ENCODE measurements at regions not wholly inside any gene's neighbourhood (a gene's known extent, or its start where the extent isn't known, plus 50 kb on each side); places are given as distances from the start of the nearest gene placed in this dataset.

DNA sequence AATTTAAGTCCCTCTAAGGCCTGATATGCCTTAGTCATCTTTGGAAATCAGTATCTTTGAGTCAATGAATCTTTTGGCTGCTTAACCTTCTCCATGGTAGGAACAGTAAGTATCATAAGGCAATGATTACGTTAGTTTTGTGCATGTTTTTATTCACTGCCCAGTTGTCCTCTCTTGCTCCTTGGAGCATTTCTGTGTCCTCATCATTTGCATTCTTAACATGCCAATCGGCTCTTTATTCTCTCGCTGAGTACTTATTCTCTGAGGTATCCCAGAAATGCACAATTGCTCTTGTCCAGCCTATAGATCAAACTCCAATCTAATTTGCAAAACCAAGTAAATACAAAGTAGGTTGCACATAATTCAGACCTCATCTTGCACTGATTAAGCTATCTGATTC lies 405.0 kb upstream of the IL12A start:
- Histone ChIP-seq H3K9me3 (ENCODE audit: control insufficient read depth, insufficient read depth, low read length) (no peaks in the 10 kb centered on the region), H3K4me3 (ENCODE audit: low read length) (no peak overlapping the region), H3K36me3 (ENCODE audit: control insufficient read depth, low read length) (no peaks in the 10 kb centered on the region), H3K79me2 (ENCODE audit: control insufficient read depth, low read length) (no peaks in the 10 kb centered on the region), H3F3A (ENCODE audit: control insufficient read depth, insufficient read depth) (no peaks in the 10 kb centered on the region), H3K9me2 (replicated peaks; ENCODE audit: control insufficient read depth, low read length) (no peaks in the 10 kb centered on the region), H3K27ac (ENCODE audit: low read depth, low read length) (no peak overlapping the region), H3K4me1 (ENCODE audit: control insufficient read depth, low read length) (no peaks in the 10 kb centered on the region), H4K20me1 (ENCODE audit: control insufficient read depth, insufficient read depth, low read depth, low read length) (no peaks in the 10 kb centered on the region), H3K4me2 (ENCODE audit: low read length) (no peak overlapping the region), H3K27me3 (ENCODE audit: control insufficient read depth, low read length) (no peaks in the 10 kb centered on the region)
- TF ChIP-seq EZH2phosphoT487 (IDR thresholded peaks at IDR 0.05; ENCODE audit: borderline replicate concordance, low read length): no peak
- TF ChIP-seq, protein P1, sequence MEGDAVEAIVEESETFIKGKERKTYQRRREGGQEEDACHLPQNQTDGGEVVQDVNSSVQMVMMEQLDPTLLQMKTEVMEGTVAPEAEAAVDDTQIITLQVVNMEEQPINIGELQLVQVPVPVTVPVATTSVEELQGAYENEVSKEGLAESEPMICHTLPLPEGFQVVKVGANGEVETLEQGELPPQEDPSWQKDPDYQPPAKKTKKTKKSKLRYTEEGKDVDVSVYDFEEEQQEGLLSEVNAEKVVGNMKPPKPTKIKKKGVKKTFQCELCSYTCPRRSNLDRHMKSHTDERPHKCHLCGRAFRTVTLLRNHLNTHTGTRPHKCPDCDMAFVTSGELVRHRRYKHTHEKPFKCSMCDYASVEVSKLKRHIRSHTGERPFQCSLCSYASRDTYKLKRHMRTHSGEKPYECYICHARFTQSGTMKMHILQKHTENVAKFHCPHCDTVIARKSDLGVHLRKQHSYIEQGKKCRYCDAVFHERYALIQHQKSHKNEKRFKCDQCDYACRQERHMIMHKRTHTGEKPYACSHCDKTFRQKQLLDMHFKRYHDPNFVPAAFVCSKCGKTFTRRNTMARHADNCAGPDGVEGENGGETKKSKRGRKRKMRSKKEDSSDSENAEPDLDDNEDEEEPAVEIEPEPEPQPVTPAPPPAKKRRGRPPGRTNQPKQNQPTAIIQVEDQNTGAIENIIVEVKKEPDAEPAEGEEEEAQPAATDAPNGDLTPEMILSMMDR (IDR thresholded peaks at IDR 0.05; ENCODE audit: low read depth, low read length, poor library complexity, severe bottlenecking): no peak

DNA sequence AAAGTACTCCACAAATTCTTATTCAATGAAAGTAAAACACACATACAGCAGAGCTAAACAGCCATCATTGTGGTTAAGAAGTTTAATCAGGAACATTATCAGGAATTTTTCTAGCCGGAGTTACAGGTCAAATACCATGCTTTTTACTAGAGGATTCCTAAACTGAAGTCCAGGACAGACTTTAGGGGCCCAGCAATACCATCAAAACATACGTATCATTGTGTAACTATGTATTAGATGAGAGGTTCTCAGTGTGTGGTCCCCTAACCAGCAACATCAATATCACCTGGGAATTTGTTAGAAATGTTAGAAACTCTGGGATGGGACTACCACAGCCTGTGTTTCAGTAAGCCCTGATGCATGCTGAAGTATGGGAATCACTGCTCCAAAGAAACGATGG lies 404.2 kb upstream of the IL12A start:
- no peak overlapping the region for H3K27ac ChIP-seq (ENCODE audit: low read depth, low read length)
- H3K4me3 ChIP-seq (ENCODE audit: low read length): no peak overlapping the region
- TF ChIP-seq, protein P1 (IDR thresholded peaks at IDR 0.05; ENCODE audit: low read depth, low read length, poor library complexity, severe bottlenecking): no peak
- TF ChIP-seq EZH2phosphoT487 (IDR thresholded peaks at IDR 0.05; ENCODE audit: borderline replicate concordance, low read length): no peak
- no peaks in the 10 kb centered on the region for H3F3A ChIP-seq (ENCODE audit: control insufficient read depth, insufficient read depth)
- no peaks in the 10 kb centered on the region for H3K36me3 ChIP-seq (ENCODE audit: control insufficient read depth, low read length)
- no peaks in the 10 kb centered on the region for H3K9me3 ChIP-seq (ENCODE audit: control insufficient read depth, insufficient read depth, low read length)
- no peaks in the 10 kb centered on the region for H3K4me1 ChIP-seq (ENCODE audit: control insufficient read depth, low read length)
- H3K9me2 ChIP-seq (replicated peaks; ENCODE audit: control insufficient read depth, low read length): no peaks in the 10 kb centered on the region
- no peaks in the 10 kb centered on the region for H4K20me1 ChIP-seq (ENCODE audit: control insufficient read depth, insufficient read depth, low read depth, low read length)
- H3K79me2 ChIP-seq (ENCODE audit: control insufficient read depth, low read length): no peaks in the 10 kb centered on the region
- H3K27me3 ChIP-seq (ENCODE audit: control insufficient read depth, low read length): no peaks in the 10 kb centered on the region
- H3K4me2 ChIP-seq (ENCODE audit: low read length): no peak overlapping the region

DNA sequence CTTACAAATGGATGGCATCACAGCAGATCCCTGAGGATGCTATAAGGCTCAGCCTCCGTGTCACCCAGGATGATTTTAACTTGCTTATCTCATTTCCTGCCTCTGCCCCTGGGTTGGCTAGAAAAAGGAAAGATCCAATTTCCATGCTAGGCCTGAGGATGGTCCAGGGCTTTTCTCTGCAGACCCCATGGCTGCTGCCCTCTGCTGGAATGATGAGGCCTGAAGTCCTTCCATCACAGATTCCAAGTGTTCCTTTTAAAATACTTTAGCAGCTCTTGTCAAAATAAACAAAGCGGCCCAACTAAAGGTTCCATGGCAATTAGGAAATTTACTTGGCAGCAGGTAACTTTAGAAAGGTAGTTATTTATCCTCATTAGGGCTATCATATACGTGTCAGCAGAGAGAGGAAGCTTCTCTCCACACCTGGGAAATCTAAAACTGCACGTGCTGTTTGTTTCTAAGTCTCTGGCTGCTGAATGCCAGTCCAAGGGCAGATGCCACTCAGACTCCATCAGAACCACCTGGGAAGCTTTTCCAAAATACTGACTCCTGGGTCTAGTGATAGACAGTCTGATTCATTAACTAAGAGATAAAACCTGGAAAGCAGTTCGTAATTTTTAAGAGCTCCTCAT lies 401.9 kb upstream of the IL12A start:
- Histone ChIP-seq H4K20me1 (ENCODE audit: control insufficient read depth, insufficient read depth, low read depth, low read length) (no peaks in the 10 kb centered on the region), H3K79me2 (ENCODE audit: control insufficient read depth, low read length) (no peaks in the 10 kb centered on the region), H3K4me2 (ENCODE audit: low read length) (no peak overlapping the region), H3K27ac (ENCODE audit: low read depth, low read length) (no peak overlapping the region), H3K36me3 (ENCODE audit: control insufficient read depth, low read length) (no peaks in the 10 kb centered on the region), H3K4me1 (ENCODE audit: control insufficient read depth, low read length) (no peaks in the 10 kb centered on the region), H3F3A (ENCODE audit: control insufficient read depth, insufficient read depth) (no peaks in the 10 kb centered on the region), H3K4me3 (ENCODE audit: low read length) (no peak overlapping the region), H3K9me3 (ENCODE audit: control insufficient read depth, insufficient read depth, low read length) (no peaks in the 10 kb centered on the region), H3K9me2 (replicated peaks; ENCODE audit: control insufficient read depth, low read length) (no peaks in the 10 kb centered on the region), H3K27me3 (ENCODE audit: control insufficient read depth, low read length) (no peaks in the 10 kb centered on the region)
- TF ChIP-seq EZH2phosphoT487 (IDR thresholded peaks at IDR 0.05; ENCODE audit: borderline replicate concordance, low read length): no peak
- TF ChIP-seq, protein P1 (IDR thresholded peaks at IDR 0.05; ENCODE audit: low read depth, low read length, poor library complexity, severe bottlenecking): peak; percentile 43

Measured in DOHH2 (cell line).